ENCODE measurements at regions not wholly inside any gene's neighbourhood (a gene's known extent, or its start where the extent isn't known, plus 50 kb on each side); places are given as distances from the start of the nearest gene placed in this dataset.
"Not testable (repeated sequence)": the region's sequence is repeated elsewhere in the genome, so short reads cannot be mapped to it uniquely, and the experiment has no call there.

DNA sequence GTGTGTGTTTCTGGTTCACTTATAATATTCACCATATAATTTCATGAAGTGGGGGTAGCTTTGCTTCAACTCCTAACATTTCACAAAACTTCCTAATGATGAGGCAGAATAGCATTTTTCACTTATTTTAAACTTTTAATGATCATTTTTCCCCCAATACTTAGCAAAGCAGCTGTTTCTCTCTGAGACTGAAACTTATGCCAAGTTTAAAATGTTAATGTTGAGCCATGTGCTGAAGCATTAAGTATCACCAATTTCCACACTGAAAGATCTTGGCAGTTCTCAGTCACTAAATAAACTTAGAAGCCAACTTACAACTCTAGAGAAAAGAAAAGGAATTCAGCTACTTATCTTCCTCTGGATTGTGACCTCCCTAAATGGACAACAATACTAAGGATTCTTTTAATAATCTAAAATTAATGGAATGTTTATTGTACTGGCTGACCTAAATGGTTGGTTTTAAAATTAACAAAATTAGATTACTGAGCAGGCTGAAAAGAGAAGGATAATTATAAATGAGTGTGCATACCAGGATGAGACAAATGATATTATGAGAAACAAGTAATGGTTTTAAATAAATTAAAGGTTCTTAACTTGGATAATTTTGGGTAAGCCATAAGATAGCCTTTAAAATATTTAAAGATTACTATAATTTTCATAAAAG, 1429.4 kb upstream of the ADGRL3 start:
- no peak overlapping the region for H3K4me3 ChIP-seq (ENCODE audit: low read depth in 1 of 3, low read length in 3 of 3)
- DNase-seq (no peak), FAIRE-seq (no peak)
- no peaks in the 10 kb centered on the region for H3K9me3 ChIP-seq (ENCODE audit: control insufficient read depth in 2 of 2, insufficient read depth in 1 of 2, low read depth in 1 of 2, low read length in 1 of 2)
- no peaks in the 10 kb centered on the region for H3K36me3 ChIP-seq (ENCODE audit: control insufficient read depth in 3 of 3, insufficient read depth in 2 of 3, low read depth in 1 of 3, low read length in 3 of 3)
- no peak overlapping the region for H3K27ac ChIP-seq (ENCODE audit: low read depth in 1 of 3, low read length in 2 of 3)
- H3K4me1 ChIP-seq (ENCODE audit: control insufficient read depth in 3 of 3, insufficient read depth in 2 of 3, low read depth in 1 of 3, low read length in 2 of 3): no peaks in the 10 kb centered on the region
- no peaks in the 10 kb centered on the region for H3K27me3 ChIP-seq (ENCODE audit: control insufficient read depth in 3 of 3, insufficient read depth in 3 of 3, low read length in 3 of 3)

GRCh38 chr4:59772641-59773139, 1427.4 kb upstream of the ADGRL3 start:
- Histone ChIP-seq H3K27me3 (ENCODE audit: control insufficient read depth in 3 of 3, insufficient read depth in 3 of 3, low read length in 3 of 3) (no peaks in the 10 kb centered on the region), H3K9me3 (ENCODE audit: control insufficient read depth in 2 of 2, insufficient read depth in 1 of 2, low read depth in 1 of 2, low read length in 1 of 2) (no peaks in the 10 kb centered on the region), H3K4me3 (ENCODE audit: low read depth in 1 of 3, low read length in 3 of 3) (no peak overlapping the region), H3K4me1 (ENCODE audit: control insufficient read depth in 3 of 3, insufficient read depth in 2 of 3, low read depth in 1 of 3, low read length in 2 of 3) (no peaks in the 10 kb centered on the region), H3K36me3 (ENCODE audit: control insufficient read depth in 3 of 3, insufficient read depth in 2 of 3, low read depth in 1 of 3, low read length in 3 of 3) (no peaks in the 10 kb centered on the region), H3K27ac (ENCODE audit: low read depth in 1 of 3, low read length in 2 of 3) (no peak overlapping the region)
- FAIRE-seq (no peak), DNase-seq (no peak)
- WGBS, 3 donors: 71 to 88% (median 74%) methylated on average over 1 of the region's 1 CpG

DNA sequence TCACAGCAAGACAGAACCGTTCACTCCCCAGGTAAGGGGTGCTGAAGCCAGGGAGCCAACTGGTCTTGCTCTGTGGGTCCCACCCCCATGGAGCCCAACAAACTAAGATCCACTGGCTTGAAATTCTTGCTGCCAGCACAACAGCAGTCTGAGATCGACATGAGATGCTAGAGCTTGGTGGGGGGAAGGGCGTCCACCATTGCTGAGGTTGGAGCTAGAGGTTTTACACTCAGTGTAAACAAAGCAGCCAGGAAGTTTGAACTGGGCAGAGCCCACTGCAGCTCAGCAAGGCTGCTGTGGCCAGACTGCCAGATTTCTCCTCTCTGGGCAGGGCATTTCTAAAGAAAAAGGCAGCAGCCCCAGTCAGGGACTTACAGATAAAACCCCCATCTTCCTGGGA, 1419.9 kb upstream of the ADGRL3 start:
- DNase-seq; FAIRE-seq; H3K4me1 ChIP-seq (ENCODE audit: control insufficient read depth in 3 of 3, insufficient read depth in 2 of 3, low read depth in 1 of 3, low read length in 2 of 3); H3K4me3 ChIP-seq (ENCODE audit: low read depth in 1 of 3, low read length in 3 of 3); H3K36me3 ChIP-seq (ENCODE audit: control insufficient read depth in 3 of 3, insufficient read depth in 2 of 3, low read depth in 1 of 3, low read length in 3 of 3); H3K27ac ChIP-seq (ENCODE audit: low read depth in 1 of 3, low read length in 2 of 3); H3K27me3 ChIP-seq (ENCODE audit: control insufficient read depth in 3 of 3, insufficient read depth in 3 of 3, low read length in 3 of 3); H3K9me3 ChIP-seq (ENCODE audit: control insufficient read depth in 2 of 2, insufficient read depth in 1 of 2, low read depth in 1 of 2, low read length in 1 of 2): not testable (repeated sequence)
- 68 to 84% (median 77%) methylated on average over 3 of the region's 3 CpGs for WGBS, 3 donors

DNA sequence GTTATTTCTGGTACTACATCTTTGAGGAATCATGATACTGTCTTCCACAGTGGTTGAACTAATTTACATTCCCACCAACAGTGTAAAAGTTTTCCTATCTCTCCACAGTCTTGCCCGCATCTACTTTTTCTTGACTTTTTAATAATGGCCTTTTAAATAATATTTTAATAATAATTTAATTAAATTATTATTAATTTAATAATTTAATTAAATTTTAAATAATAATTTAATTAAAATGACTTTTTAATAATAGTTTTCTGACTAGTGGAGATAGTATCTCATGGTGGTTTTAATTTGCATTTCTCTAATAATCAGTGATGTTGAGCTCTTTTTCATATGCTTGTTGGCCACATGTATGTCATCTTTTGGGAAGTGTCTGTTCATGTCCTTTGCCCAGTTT, 1395.0 kb upstream of the ADGRL3 start:
- DNase-seq: no peak
- Histone ChIP-seq H3K36me3 (ENCODE audit: control insufficient read depth in 3 of 3, insufficient read depth in 2 of 3, low read depth in 1 of 3, low read length in 3 of 3) (no peaks in the 10 kb centered on the region), H3K4me3 (ENCODE audit: low read depth in 1 of 3, low read length in 3 of 3) (no peak overlapping the region), H3K27ac (ENCODE audit: low read depth in 1 of 3, low read length in 2 of 3) (no peak overlapping the region), H3K4me1 (ENCODE audit: control insufficient read depth in 3 of 3, insufficient read depth in 2 of 3, low read depth in 1 of 3, low read length in 2 of 3) (no peaks in the 10 kb centered on the region), H3K27me3 (ENCODE audit: control insufficient read depth in 3 of 3, insufficient read depth in 3 of 3, low read length in 3 of 3) (no peaks in the 10 kb centered on the region), H3K9me3 (ENCODE audit: control insufficient read depth in 2 of 2, insufficient read depth in 1 of 2, low read depth in 1 of 2, low read length in 1 of 2) (peaks cover 0 to 3% of the 10 kb centered on the region in 2 donors)
- WGBS, 3 donors: 91 to 97% (median 94%) methylated on average over 1 of the region's 1 CpG
- FAIRE-seq: peak; percentile 67

DNA sequence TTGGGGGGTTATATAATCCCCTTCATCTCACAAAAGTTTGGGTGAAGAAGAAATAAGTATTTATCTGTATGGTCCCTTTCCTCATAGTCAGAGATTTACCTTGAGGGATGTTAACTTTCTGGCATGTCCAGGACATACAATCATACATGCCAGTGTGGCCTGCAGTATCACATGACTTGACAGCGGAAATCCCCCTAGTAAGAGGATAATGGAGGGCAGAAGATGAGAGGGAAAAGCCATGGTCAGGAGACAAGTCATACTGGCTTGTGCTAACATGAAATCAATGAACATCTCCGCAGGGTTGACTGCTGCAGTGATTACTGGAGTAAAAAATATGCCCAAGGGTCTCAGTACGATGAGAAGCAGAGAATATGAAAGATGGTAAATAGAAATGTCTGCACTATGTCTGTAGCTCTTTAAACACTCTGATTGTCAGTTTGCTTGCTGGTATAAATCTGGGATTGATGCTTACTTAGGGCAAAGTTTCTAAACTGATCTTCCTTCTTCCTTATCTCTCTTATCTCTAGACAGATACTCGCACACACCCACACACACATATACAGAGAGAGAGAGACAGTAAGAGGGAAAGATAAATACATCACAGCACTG, 1385.6 kb upstream of the ADGRL3 start:
- FAIRE-seq (no peak), DNase-seq (no peak)
- Histone ChIP-seq H3K4me3 (ENCODE audit: low read depth in 1 of 3, low read length in 3 of 3) (no peak overlapping the region), H3K27me3 (ENCODE audit: control insufficient read depth in 3 of 3, insufficient read depth in 3 of 3, low read length in 3 of 3) (no peaks in the 10 kb centered on the region), H3K9me3 (ENCODE audit: control insufficient read depth in 2 of 2, insufficient read depth in 1 of 2, low read depth in 1 of 2, low read length in 1 of 2) (no peaks in the 10 kb centered on the region), H3K36me3 (ENCODE audit: control insufficient read depth in 3 of 3, insufficient read depth in 2 of 3, low read depth in 1 of 3, low read length in 3 of 3) (no peaks in the 10 kb centered on the region), H3K4me1 (ENCODE audit: control insufficient read depth in 3 of 3, insufficient read depth in 2 of 3, low read depth in 1 of 3, low read length in 2 of 3) (no peaks in the 10 kb centered on the region), H3K27ac (ENCODE audit: low read depth in 1 of 3, low read length in 2 of 3) (no peak overlapping the region)
- 39 to 61% (median 57%) methylated on average over 4 of the region's 4 CpGs for WGBS, 3 donors

DNA sequence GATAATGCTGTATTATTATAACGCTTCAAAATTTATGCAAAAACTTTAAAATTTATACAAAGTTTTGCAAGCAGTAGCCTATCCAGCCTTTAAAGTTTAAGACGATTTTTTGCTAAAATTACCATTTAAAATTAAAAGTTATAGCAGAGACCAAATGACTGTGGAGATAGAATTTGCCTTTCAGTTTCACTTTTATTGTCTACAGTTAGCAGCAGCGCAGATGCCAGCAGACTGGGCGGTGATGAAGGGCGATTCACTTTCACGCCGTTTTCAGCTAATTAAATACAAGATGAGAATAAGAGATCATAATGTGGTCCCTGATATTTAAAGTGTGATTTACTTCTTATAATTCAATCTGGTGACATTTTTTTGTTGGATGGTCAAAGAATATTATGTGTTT, 1381.5 kb upstream of the ADGRL3 start:
- no peaks in the 10 kb centered on the region for H3K9me3 ChIP-seq (ENCODE audit: control insufficient read depth in 2 of 2, insufficient read depth in 1 of 2, low read depth in 1 of 2, low read length in 1 of 2)
- H3K36me3 ChIP-seq (ENCODE audit: control insufficient read depth in 3 of 3, insufficient read depth in 2 of 3, low read depth in 1 of 3, low read length in 3 of 3): no peaks in the 10 kb centered on the region
- H3K27ac ChIP-seq (ENCODE audit: low read depth in 1 of 3, low read length in 2 of 3): no peak overlapping the region
- 37 to 53% (median 47%) methylated on average over 7 of the region's 7 CpGs for WGBS, 3 donors
- H3K4me1 ChIP-seq (ENCODE audit: control insufficient read depth in 3 of 3, insufficient read depth in 2 of 3, low read depth in 1 of 3, low read length in 2 of 3): no peaks in the 10 kb centered on the region
- no peak for FAIRE-seq
- H3K4me3 ChIP-seq (ENCODE audit: low read depth in 1 of 3, low read length in 3 of 3): no peak overlapping the region
- H3K27me3 ChIP-seq (ENCODE audit: control insufficient read depth in 3 of 3, insufficient read depth in 3 of 3, low read length in 3 of 3): no peaks in the 10 kb centered on the region
- peak in 1 of 2 donors; percentile 7 for DNase-seq

DNA sequence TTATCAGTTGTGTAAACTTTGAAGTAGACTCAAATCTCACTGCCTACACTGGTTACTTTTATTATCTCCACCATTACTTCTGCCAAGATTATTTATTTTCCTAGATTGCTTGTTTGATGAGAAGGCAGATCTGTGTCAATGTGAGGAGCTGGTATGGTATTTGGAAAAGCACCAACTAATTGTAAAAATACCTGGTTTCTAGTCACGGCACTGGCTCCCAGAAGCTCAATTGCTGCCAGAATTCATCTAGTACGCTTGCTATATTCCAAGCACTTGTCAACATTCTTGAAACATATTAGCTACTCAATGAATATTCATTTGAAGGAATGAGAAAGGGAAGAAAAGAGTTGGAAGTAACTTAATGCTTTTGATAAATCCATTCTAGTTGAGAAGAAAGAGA, 1376.8 kb upstream of the ADGRL3 start:
- H3K9me3 ChIP-seq (ENCODE audit: control insufficient read depth in 2 of 2, insufficient read depth in 1 of 2, low read depth in 1 of 2, low read length in 1 of 2): no peaks in the 10 kb centered on the region
- DNase-seq (no peak), FAIRE-seq (no peak)
- no peak overlapping the region for H3K4me3 ChIP-seq (ENCODE audit: low read depth in 1 of 3, low read length in 3 of 3)
- no peaks in the 10 kb centered on the region for H3K27me3 ChIP-seq (ENCODE audit: control insufficient read depth in 3 of 3, insufficient read depth in 3 of 3, low read length in 3 of 3)
- H3K27ac ChIP-seq (ENCODE audit: low read depth in 1 of 3, low read length in 2 of 3): no peak overlapping the region
- no peaks in the 10 kb centered on the region for H3K4me1 ChIP-seq (ENCODE audit: control insufficient read depth in 3 of 3, insufficient read depth in 2 of 3, low read depth in 1 of 3, low read length in 2 of 3)
- WGBS, 3 donors: 44 to 63% (median 58%) methylated on average over 2 of the region's 2 CpGs
- no peaks in the 10 kb centered on the region for H3K36me3 ChIP-seq (ENCODE audit: control insufficient read depth in 3 of 3, insufficient read depth in 2 of 3, low read depth in 1 of 3, low read length in 3 of 3)

DNA sequence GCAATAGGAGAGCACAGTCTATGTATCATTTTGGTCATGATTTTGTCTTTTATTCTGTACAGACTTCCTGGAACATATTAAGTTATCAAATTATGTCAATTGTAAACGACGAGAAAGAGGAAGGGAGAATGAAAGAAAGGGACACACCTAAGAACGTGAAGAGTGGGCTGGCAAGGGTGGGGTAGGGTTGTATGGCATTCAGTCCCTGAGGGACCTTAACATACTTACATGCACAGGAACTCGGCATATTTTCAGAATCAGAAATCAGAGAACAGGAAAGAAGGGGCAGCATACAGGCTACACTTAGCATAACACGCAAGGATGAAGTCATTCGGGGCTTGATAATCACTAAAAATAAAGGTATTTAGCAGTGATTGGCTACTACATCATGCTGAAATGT, 1375.0 kb upstream of the ADGRL3 start:
- DNase-seq: no peak
- Histone ChIP-seq H3K36me3 (ENCODE audit: control insufficient read depth in 3 of 3, insufficient read depth in 2 of 3, low read depth in 1 of 3, low read length in 3 of 3) (no peaks in the 10 kb centered on the region), H3K4me1 (ENCODE audit: control insufficient read depth in 3 of 3, insufficient read depth in 2 of 3, low read depth in 1 of 3, low read length in 2 of 3) (no peaks in the 10 kb centered on the region), H3K27me3 (ENCODE audit: control insufficient read depth in 3 of 3, insufficient read depth in 3 of 3, low read length in 3 of 3) (no peaks in the 10 kb centered on the region), H3K9me3 (ENCODE audit: control insufficient read depth in 2 of 2, insufficient read depth in 1 of 2, low read depth in 1 of 2, low read length in 1 of 2) (no peaks in the 10 kb centered on the region), H3K27ac (ENCODE audit: low read depth in 1 of 3, low read length in 2 of 3) (no peak overlapping the region), H3K4me3 (ENCODE audit: low read depth in 1 of 3, low read length in 3 of 3) (no peak overlapping the region)
- 77 to 83% (median 83%) methylated on average over 6 of the region's 6 CpGs for WGBS, 3 donors
- no peak for FAIRE-seq

DNA sequence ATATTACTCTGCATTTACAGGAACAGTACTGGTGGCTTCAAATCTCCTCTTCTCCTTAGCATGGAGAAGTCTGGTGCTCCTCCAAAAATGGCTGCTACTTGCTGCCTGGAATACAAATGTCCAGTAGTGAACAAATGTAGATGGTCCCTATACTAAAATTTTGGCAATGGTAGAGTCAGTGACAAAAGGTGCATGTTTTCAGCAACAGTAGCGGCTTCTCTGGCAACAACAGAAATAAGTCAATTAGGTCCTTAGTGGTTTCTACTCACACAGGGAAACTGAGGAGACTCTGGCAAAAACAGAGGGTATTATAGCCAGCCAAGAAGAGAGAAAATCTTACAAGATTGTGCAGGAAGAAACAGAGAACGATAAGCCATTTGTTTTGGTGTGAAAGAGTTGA, 1368.4 kb upstream of the ADGRL3 start:
- Histone ChIP-seq H3K27me3 (ENCODE audit: control insufficient read depth in 3 of 3, insufficient read depth in 3 of 3, low read length in 3 of 3) (no peaks in the 10 kb centered on the region), H3K4me1 (ENCODE audit: control insufficient read depth in 3 of 3, insufficient read depth in 2 of 3, low read depth in 1 of 3, low read length in 2 of 3) (no peaks in the 10 kb centered on the region), H3K27ac (ENCODE audit: low read depth in 1 of 3, low read length in 2 of 3) (no peak overlapping the region), H3K36me3 (ENCODE audit: control insufficient read depth in 3 of 3, insufficient read depth in 2 of 3, low read depth in 1 of 3, low read length in 3 of 3) (no peaks in the 10 kb centered on the region), H3K4me3 (ENCODE audit: low read depth in 1 of 3, low read length in 3 of 3) (no peak overlapping the region), H3K9me3 (ENCODE audit: control insufficient read depth in 2 of 2, insufficient read depth in 1 of 2, low read depth in 1 of 2, low read length in 1 of 2) (no peaks in the 10 kb centered on the region)
- 48 to 78% (median 74%) methylated on average over 2 of the region's 2 CpGs for WGBS, 3 donors
- FAIRE-seq (no peak), DNase-seq (no peak)
